T-helper 2 cell treated with Interferon-gamma antibody and Interleukin-4, amounts not matched to agents 5 μg/mL and 100 μg/mL, for 36 hours (primary cell): ENCODE measurements at regions not wholly inside any gene's neighbourhood (a gene's known extent, or its start where the extent isn't known, plus 50 kb on each side); places are given as distances from the start of the nearest gene placed in this dataset.

Experiments
- DNase-seq: peaks from one replicate; pipeline ENCODE4 v3.0.0; 2021; ENCODE audit warnings: low spot score
- H3K27ac Mint-ChIP-seq: one replicate; pipeline ENCODE4 v1.8.0; 2021; ENCODE audit warnings: mild to moderate bottlenecking, mixed read lengths
- H3K27me3 Mint-ChIP-seq: one replicate; pipeline ENCODE4 v1.8.0; 2021; ENCODE audit warnings: low read depth, mixed read lengths
- H3K36me3 Mint-ChIP-seq: one replicate; pipeline ENCODE4 v1.8.0; 2021; ENCODE audit warnings: low read depth, mixed read lengths
- H3K4me1 Mint-ChIP-seq: one replicate; pipeline ENCODE4 v1.8.0; 2021; ENCODE audit warnings: low read depth, mixed read lengths
- H3K4me3 Mint-ChIP-seq: one replicate; pipeline ENCODE4 v1.8.0; 2022; ENCODE audit warnings: mild to moderate bottlenecking, moderate library complexity, mixed read lengths
- H3K9me3 Mint-ChIP-seq: one replicate; pipeline ENCODE4 v1.8.0; 2021; ENCODE audit warnings: mixed read lengths

- Mint-ChIP-seq H3K4me3 (no peak overlapping the region), H3K36me3 (no peaks in the 10 kb centered on the region), H3K27me3 (no peaks in the 10 kb centered on the region), H3K4me1 (no peaks in the 10 kb centered on the region), H3K9me3 (no peaks in the 10 kb centered on the region), H3K27ac (no peak overlapping the region)
- DNase-seq = no peak
Observed at GRCh38 chr3:67858492-67858891, 204.1 kb upstream of the SUCLG2 start.

DNA sequence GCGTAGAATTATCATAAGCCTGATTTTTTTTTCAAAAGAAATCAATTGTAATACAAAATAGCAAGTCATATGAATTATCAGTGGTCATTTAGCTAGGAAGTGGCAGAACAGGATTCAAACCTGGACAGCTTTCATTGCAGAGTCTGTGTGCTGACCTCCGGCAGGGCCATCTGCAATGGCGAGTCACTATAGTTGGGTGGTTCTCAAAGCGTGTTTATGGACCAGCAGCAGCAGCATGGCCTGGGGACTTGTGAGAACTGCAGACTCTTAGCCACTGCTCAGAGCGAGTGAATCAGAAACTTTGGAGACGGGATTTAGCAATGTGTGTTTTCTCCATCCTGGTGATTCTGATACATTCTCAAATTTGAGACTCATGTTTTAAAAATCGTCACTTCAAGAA lies 202.3 kb upstream of the SUCLG2 start:
- Mint-ChIP-seq H3K36me3 (no peaks in the 10 kb centered on the region), H3K4me3 (no peak overlapping the region), H3K27ac (no peak overlapping the region), H3K27me3 (no peaks in the 10 kb centered on the region), H3K4me1 (no peaks in the 10 kb centered on the region), H3K9me3 (no peaks in the 10 kb centered on the region)
- DNase-seq = no peak

- H3K4me1 Mint-ChIP-seq = no peaks in the 10 kb centered on the region
- no peak overlapping the region for H3K27ac Mint-ChIP-seq
- H3K36me3 Mint-ChIP-seq = no peaks in the 10 kb centered on the region
- H3K4me3 Mint-ChIP-seq = no peak overlapping the region
- DNase-seq = no peak
- H3K9me3 Mint-ChIP-seq = no peaks in the 10 kb centered on the region
- H3K27me3 Mint-ChIP-seq = no peaks in the 10 kb centered on the region
Observed at GRCh38 chr3:67854663-67855062, 200.3 kb upstream of the SUCLG2 start.

DNA sequence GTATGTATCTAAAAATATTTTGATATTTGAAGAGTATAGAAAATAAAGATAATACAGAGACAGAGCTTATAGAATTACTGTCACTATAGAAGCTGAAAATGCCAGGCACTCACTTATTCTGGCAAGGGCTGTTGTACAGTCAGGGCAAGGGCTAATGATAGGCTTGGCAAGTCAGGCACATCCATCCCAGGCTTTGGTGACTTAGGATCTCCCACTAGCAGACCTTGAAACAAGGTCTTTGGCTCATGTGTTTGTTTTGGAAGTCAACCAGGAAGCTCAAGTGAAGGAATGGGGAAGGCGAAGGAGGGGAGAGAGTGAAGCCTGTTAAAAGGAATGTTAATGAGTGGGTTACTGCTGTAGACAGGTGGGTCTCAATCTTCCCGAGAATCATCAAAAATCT lies 199.1 kb upstream of the SUCLG2 start:
- no peaks in the 10 kb centered on the region for H3K36me3 Mint-ChIP-seq

DNA sequence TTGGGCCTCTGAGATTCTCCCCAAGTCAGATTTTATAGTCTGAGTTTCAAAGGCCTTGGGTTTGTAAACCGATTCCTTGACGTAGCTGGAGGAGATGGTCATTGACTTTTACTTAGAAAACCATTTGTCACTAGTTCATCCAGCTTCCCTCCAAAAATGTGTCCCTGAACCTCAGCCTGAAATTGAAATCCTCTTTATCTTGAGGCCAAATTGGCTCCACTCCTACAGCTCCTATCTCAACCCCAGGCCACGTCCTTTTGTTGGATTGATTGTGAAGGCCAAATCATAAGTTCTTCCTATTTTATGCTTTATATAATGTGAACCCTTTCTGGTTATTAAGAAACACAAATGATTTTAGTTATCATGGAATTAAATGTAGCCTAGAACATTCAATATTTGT lies 193.9 kb upstream of the SUCLG2 start:
- Mint-ChIP-seq H3K4me1 (no peaks in the 10 kb centered on the region), H3K27ac (no peak overlapping the region)

More for the DNA sequence above, 199.1 kb upstream of the SUCLG2 start:
- Mint-ChIP-seq H3K4me3 (no peak overlapping the region), H3K27me3 (no peaks in the 10 kb centered on the region), H3K27ac (no peak overlapping the region), H3K4me1 (no peaks in the 10 kb centered on the region), H3K9me3 (no peaks in the 10 kb centered on the region)
- no peak for DNase-seq

GRCh38 chr3:67846166-67846565 lies 191.8 kb upstream of the SUCLG2 start:
- Mint-ChIP-seq H3K9me3 (no peaks in the 10 kb centered on the region), H3K27me3 (no peaks in the 10 kb centered on the region), H3K27ac (no peak overlapping the region), H3K36me3 (no peaks in the 10 kb centered on the region), H3K4me3 (no peak overlapping the region), H3K4me1 (no peaks in the 10 kb centered on the region)
- DNase-seq = no peak

More for the DNA sequence above, 193.9 kb upstream of the SUCLG2 start:
- H3K9me3 Mint-ChIP-seq = no peaks in the 10 kb centered on the region
- H3K36me3 Mint-ChIP-seq = no peaks in the 10 kb centered on the region
- DNase-seq = no peak
- H3K4me3 Mint-ChIP-seq = no peak overlapping the region
- H3K27me3 Mint-ChIP-seq = no peaks in the 10 kb centered on the region

DNA sequence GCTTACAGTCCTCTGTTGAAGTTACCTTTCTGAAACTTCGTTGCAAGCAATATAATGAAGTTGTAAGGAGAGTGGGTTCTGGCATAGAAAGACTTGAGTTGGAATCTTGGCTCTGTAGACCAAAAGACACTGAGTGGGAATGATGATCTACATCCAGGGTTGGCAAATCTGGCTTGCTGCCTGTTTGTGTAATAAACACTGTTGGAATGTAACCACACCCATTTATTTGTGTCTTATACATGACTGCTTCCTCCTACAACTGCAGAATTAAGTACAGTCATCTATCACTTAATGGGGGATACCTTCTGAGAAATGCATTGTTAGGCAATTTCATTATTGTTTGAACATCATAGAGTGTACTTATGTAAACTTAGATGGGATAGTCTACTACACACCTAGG lies 178.4 kb upstream of the SUCLG2 start:
- DNase-seq = no peak
- no peaks in the 10 kb centered on the region for H3K4me1 Mint-ChIP-seq
- no peak overlapping the region for H3K4me3 Mint-ChIP-seq
- H3K27ac Mint-ChIP-seq = no peak overlapping the region
- peaks cover 28% of the 10 kb centered on the region for H3K9me3 Mint-ChIP-seq
- no peaks in the 10 kb centered on the region for H3K36me3 Mint-ChIP-seq
- H3K27me3 Mint-ChIP-seq = no peaks in the 10 kb centered on the region

GRCh38 chr3:67831262-67831661 lies 176.8 kb upstream of the SUCLG2 start:
- Mint-ChIP-seq H3K27me3 (no peaks in the 10 kb centered on the region), H3K9me3 (peaks cover 28% of the 10 kb centered on the region), H3K4me3 (no peak overlapping the region), H3K4me1 (no peaks in the 10 kb centered on the region), H3K27ac (no peak overlapping the region), H3K36me3 (no peaks in the 10 kb centered on the region)
- no peak for DNase-seq

DNA sequence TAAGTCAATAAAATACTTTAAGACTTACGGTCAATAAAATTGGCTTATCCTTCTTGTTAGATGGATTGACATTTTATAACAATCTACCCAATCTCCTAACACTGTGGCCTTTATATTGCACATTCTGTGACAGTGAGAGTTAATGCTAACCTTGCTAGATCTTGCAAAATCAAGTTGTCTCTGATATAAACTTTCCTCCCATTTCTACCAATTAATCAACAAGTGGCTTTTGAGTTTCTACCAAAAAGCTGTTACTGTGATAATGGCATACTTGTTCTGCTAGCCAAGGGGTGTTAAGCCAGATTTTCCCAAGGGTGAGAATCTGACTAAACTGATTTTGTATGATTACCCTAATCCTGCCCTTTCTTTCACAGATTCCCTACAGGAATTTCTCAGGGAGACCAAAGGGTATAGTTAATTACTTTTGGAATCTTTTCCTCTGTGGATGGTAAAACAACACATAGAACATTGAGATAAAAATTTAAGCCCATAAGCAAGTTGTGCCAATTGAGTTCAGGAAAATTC lies 174.1 kb upstream of the SUCLG2 start:
- peaks cover 10% of the 10 kb centered on the region for H3K9me3 Mint-ChIP-seq
- H3K4me3 Mint-ChIP-seq = no peak overlapping the region
- H3K4me1 Mint-ChIP-seq = no peaks in the 10 kb centered on the region
- H3K27ac Mint-ChIP-seq = no peak overlapping the region
- DNase-seq = no peak
- no peaks in the 10 kb centered on the region for H3K27me3 Mint-ChIP-seq
- no peaks in the 10 kb centered on the region for H3K36me3 Mint-ChIP-seq

DNA sequence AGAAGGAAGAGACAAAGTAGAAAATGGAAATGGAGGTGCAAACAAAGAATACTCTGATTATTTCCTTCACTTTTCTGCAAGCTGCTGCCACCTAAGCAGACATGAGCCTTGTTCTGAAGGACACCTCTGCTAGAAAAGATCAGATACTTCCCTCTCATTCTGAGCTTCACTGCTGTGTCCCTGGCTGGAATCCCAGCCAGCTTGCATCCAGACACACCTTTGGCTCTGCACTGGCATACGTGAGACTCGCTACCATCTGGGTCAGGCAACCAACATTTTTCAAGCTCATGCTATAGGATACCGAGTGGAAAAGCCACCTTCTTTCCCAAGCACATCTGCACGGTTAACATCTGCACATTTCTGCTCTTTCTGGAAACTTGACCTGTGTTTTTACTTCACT lies 166.7 kb upstream of the SUCLG2 start:
- Mint-ChIP-seq H3K9me3 (no peaks in the 10 kb centered on the region), H3K4me3 (no peak overlapping the region), H3K36me3 (no peaks in the 10 kb centered on the region), H3K27me3 (no peaks in the 10 kb centered on the region), H3K27ac (no peak overlapping the region), H3K4me1 (no peaks in the 10 kb centered on the region)
- DNase-seq = no peak

- Mint-ChIP-seq H3K27ac (no peak overlapping the region), H3K36me3 (no peaks in the 10 kb centered on the region), H3K9me3 (no peaks in the 10 kb centered on the region), H3K4me1 (no peaks in the 10 kb centered on the region), H3K4me3 (no peak overlapping the region), H3K27me3 (no peaks in the 10 kb centered on the region)
- no peak for DNase-seq
Observed at GRCh38 chr3:67819447-67819846, 165.0 kb upstream of the SUCLG2 start.

DNA sequence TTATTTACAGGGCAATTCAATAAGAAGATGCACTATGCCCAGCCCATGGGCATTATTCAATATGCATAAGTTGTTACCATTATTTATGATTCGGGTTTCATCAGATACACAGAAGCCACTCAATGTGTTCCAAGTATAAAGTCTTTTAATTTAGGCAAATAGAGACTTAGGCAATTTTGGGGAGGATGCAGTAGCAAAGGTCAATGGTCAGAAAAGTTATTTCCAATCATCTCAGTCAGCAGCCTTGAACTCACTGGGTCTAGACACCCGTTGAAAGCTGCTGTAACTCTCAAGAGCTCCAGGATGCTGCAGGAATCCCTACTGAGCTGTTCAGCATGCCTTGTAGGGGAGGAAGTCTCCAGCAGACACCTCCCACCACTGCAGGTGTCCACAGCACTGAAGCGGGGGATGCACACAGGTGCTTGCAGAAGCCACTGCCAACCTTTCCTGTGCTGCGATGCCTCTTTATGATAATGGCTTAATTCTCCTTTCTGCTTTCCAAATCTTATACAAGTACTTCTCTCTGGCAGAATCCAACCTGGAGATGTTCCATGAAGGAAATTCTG lies 155.0 kb upstream of the SUCLG2 start:
- no peak overlapping the region for H3K27ac Mint-ChIP-seq
- DNase-seq = no peak

DNA sequence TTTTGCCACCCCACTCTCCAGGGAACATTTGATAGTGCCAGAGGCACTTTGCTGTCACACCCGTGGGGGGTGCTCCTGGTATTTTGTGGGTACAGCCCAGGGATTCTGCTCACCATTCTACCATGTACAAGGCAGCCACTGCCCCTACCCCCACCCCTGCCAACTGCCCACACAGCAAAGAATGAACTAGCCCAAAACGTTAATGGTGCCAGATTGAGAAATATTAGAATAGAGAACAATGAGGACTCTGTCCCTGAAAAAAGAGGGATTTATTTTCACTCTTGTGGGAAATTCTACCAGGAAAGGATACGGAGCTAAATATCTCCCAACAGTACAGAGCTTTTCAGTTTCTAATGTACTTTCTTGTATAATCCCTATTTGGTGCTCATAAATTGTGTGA lies 154.5 kb upstream of the SUCLG2 start:
- H3K4me1 Mint-ChIP-seq = no peaks in the 10 kb centered on the region
- DNase-seq = no peak
- H3K27ac Mint-ChIP-seq = no peak overlapping the region
- H3K27me3 Mint-ChIP-seq = no peaks in the 10 kb centered on the region
- peaks cover 4% of the 10 kb centered on the region for H3K9me3 Mint-ChIP-seq
- no peak overlapping the region for H3K4me3 Mint-ChIP-seq
- H3K36me3 Mint-ChIP-seq = no peaks in the 10 kb centered on the region

More for the DNA sequence above, 155.0 kb upstream of the SUCLG2 start:
- no peak overlapping the region for H3K4me3 Mint-ChIP-seq
- H3K27me3 Mint-ChIP-seq = no peaks in the 10 kb centered on the region
- H3K9me3 Mint-ChIP-seq = no peaks in the 10 kb centered on the region
- H3K36me3 Mint-ChIP-seq = no peaks in the 10 kb centered on the region
- no peaks in the 10 kb centered on the region for H3K4me1 Mint-ChIP-seq

GRCh38 chr3:67804578-67804977 lies 150.2 kb upstream of the SUCLG2 start:
- Mint-ChIP-seq H3K36me3 (no peaks in the 10 kb centered on the region), H3K9me3 (peaks cover 13% of the 10 kb centered on the region), H3K4me1 (no peaks in the 10 kb centered on the region), H3K27ac (no peak overlapping the region), H3K4me3 (no peak overlapping the region), H3K27me3 (no peaks in the 10 kb centered on the region)
- DNase-seq = no peak

DNA sequence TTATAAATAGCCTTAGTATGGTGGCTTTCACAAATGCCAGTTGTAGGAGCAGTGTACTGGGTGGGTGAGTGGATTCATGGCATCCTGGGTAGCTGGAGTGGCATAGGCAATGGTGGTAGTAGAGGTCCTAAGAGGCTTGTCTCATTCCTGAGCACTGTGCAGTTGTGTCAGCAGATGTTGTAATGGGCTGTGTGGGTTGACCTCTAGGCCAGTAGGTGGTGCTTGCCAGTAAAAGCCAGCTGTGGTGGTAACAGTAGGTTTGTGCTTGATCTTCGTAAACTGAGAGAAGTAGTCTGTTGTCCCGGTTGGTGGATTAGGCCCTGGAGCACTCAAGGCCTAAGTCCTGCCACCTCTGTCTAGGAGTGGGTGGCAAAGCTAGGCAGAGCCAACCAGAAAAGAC lies 149.7 kb upstream of the SUCLG2 start:
- no peak for DNase-seq
- Mint-ChIP-seq H3K4me3 (no peak overlapping the region), H3K27me3 (no peaks in the 10 kb centered on the region), H3K36me3 (no peaks in the 10 kb centered on the region), H3K4me1 (no peaks in the 10 kb centered on the region), H3K9me3 (peaks cover 13% of the 10 kb centered on the region), H3K27ac (no peak overlapping the region)
